ENCODE measurements at regions not wholly inside any gene's neighbourhood (a gene's known extent, or its start where the extent isn't known, plus 50 kb on each side); places are given as distances from the start of the nearest gene placed in this dataset.

- no peak for DNase-seq (ENCODE audit: low read depth in 1 of 2, low spot score in 1 of 2)
- H3K4me3 ChIP-seq: no peak overlapping the region
- peak overlapping the region; percentile 61 for H3K27ac ChIP-seq
- no peaks in the 10 kb centered on the region for H3K36me3 ChIP-seq
- H3K27me3 ChIP-seq: no peaks in the 10 kb centered on the region
- peak; percentile 7 for TF ChIP-seq CTCF (IDR thresholded peaks at IDR 0.05; ENCODE audit: low read depth, low read length)
- H3K9me3 ChIP-seq (ENCODE audit: low read depth): no peaks in the 10 kb centered on the region
- H3K4me1 ChIP-seq (ENCODE audit: low read depth): peaks cover 52% of the 10 kb centered on the region
Observed at GRCh38 chr13:23512762-23513395, 57.3 kb upstream of the TNFRSF19 start.

GRCh38 chr13:23513455-23513854 is 56.8 kb upstream of the TNFRSF19 start:
- no peak overlapping the region for H3K4me3 ChIP-seq
- no peaks in the 10 kb centered on the region for H3K27me3 ChIP-seq
- peak in 1 of 2 donors; percentile 55 for DNase-seq (ENCODE audit: low read depth in 1 of 2, low spot score in 1 of 2)
- H3K27ac ChIP-seq: peak overlapping the region; percentile 61
- H3K9me3 ChIP-seq (ENCODE audit: low read depth): no peaks in the 10 kb centered on the region
- peaks cover 57% of the 10 kb centered on the region for H3K4me1 ChIP-seq (ENCODE audit: low read depth)
- no peaks in the 10 kb centered on the region for H3K36me3 ChIP-seq
- no peak for TF ChIP-seq CTCF (IDR thresholded peaks at IDR 0.05; ENCODE audit: low read depth, low read length)

GRCh38 chr13:23514076-23514475 is 56.1 kb upstream of the TNFRSF19 start:
- Histone ChIP-seq H3K4me1 (ENCODE audit: low read depth) (peaks cover 64% of the 10 kb centered on the region), H3K4me3 (no peak overlapping the region), H3K36me3 (no peaks in the 10 kb centered on the region), H3K9me3 (ENCODE audit: low read depth) (no peaks in the 10 kb centered on the region), H3K27me3 (no peaks in the 10 kb centered on the region), H3K27ac (peak overlapping the region; percentile 61)
- TF ChIP-seq CTCF (IDR thresholded peaks at IDR 0.05; ENCODE audit: low read depth, low read length): no peak
- DNase-seq (ENCODE audit: low read depth in 1 of 2, low spot score in 1 of 2): no peak

- Histone ChIP-seq H3K27ac (no peak overlapping the region), H3K4me1 (ENCODE audit: low read depth) (peaks cover 73% of the 10 kb centered on the region), H3K27me3 (no peaks in the 10 kb centered on the region), H3K9me3 (ENCODE audit: low read depth) (no peaks in the 10 kb centered on the region), H3K4me3 (no peak overlapping the region), H3K36me3 (no peaks in the 10 kb centered on the region)
- no peak for TF ChIP-seq CTCF (IDR thresholded peaks at IDR 0.05; ENCODE audit: low read depth, low read length)
- DNase-seq (ENCODE audit: low read depth in 1 of 2, low spot score in 1 of 2): no peak
Observed at GRCh38 chr13:23515116-23515515, 55.1 kb upstream of the TNFRSF19 start.

GRCh38 chr13:23516190-23516589 is 54.0 kb upstream of the TNFRSF19 start:
- peak in 1 of 2 donors; percentile 51 for DNase-seq (ENCODE audit: low read depth in 1 of 2, low spot score in 1 of 2)
- Histone ChIP-seq H3K27me3 (no peaks in the 10 kb centered on the region), H3K36me3 (no peaks in the 10 kb centered on the region), H3K4me3 (no peak overlapping the region), H3K4me1 (ENCODE audit: low read depth) (peaks cover 64% of the 10 kb centered on the region), H3K27ac (no peak overlapping the region), H3K9me3 (ENCODE audit: low read depth) (no peaks in the 10 kb centered on the region)
- no peak for TF ChIP-seq CTCF (IDR thresholded peaks at IDR 0.05; ENCODE audit: low read depth, low read length)

All from cardiac muscle cell (in vitro differentiated cells and primary cell).